Testis (tissue), 2 donors: ENCODE measurements at regions not wholly inside any gene's neighbourhood (a gene's known extent, or its start where the extent isn't known, plus 50 kb on each side); places are given as distances from the start of the nearest gene placed in this dataset.

ENCODE experiments used
- DNase-seq: peaks from one replicate; pipeline ENCODE4 v3.0.0-alpha.2; 2019
- H3K27ac ChIP-seq, 2 donors: fragments of 200-600 bp; sonication (generic); one replicate each; pipeline ENCODE4 v1.5.1; 2019
- H3K27me3 ChIP-seq: fragments of 200-600 bp; sonication (generic); one replicate; pipeline ENCODE4 v1.5.1; 2019
- H3K36me3 ChIP-seq: fragments of 200-600 bp; sonication (generic); one replicate; pipeline ENCODE4 v1.5.1; 2017; ENCODE audit warnings: low read depth; ENCODE audit errors: missing control alignments
- H3K4me1 ChIP-seq: fragments of 200-600 bp; sonication (generic); one replicate; pipeline ENCODE4 v1.5.1; 2019
- H3K4me3 ChIP-seq, 2 donors: fragments of 200-600 bp; sonication (generic); one replicate each; pipeline ENCODE4 v1.5.1; 2017 to 2019
- H3K9me3 ChIP-seq: fragments of 200-600 bp; sonication (generic); one replicate; pipeline ENCODE4 v1.5.1; 2017
- CTCF ChIP-seq, 3 experiments: fragments of 450-650 bp in 2 of 3; fragments of 200-600 bp in 1 of 3; sonication (generic) in 1 of 3; IDR thresholded peaks; one replicate each; pipeline ENCODE4 v1.5.1; 2016 to 2019; ENCODE audit warnings: antibody characterized with exemption in 3 of 3, mild to moderate bottlenecking in 2 of 3, moderate library complexity in 1 of 3
- POLR2A ChIP-seq: fragments of 450-650 bp; IDR thresholded peaks from one replicate; pipeline ENCODE4 v1.6.1; 2017; ENCODE audit warnings: antibody characterized with exemption, mild to moderate bottlenecking, moderate library complexity
- WGBS, 2 donors: methylation state at CpG; one replicate each; pipeline ENCODE4 v1.1.5; 2018; 5-methylcytosine and 5-hydroxymethylcytosine counted together
- intact Hi-C: fragments of 100-400 bp; cut with DNase I; formaldehyde crosslinking; loops from one replicate; pipeline ENCODE4 v1.15.1; 2023; ENCODE audit warnings: low total_unique reads

- Histone ChIP-seq H3K27me3 (no peaks in the 10 kb centered on the region), H3K4me1 (no peaks in the 10 kb centered on the region), H3K9me3 (no peaks in the 10 kb centered on the region), H3K27ac (no peak overlapping the region), H3K36me3 (no peaks in the 10 kb centered on the region), H3K4me3 (no peak overlapping the region)
- WGBS, 2 donors, result 57 to 62% methylated on average over 3 of the region's 3 CpGs
- TF ChIP-seq CTCF (IDR thresholded peaks at IDR 0.05), result no peak
- no peak for TF ChIP-seq POLR2A
- DNase-seq, result no peak
- intact Hi-C loops, result no loop called here
Observed at GRCh38 chr1:198068285-198068684, 88.5 kb upstream of the NEK7 start.

- Histone ChIP-seq H3K36me3 (no peaks in the 10 kb centered on the region), H3K27ac (no peak overlapping the region), H3K4me1 (no peaks in the 10 kb centered on the region), H3K27me3 (no peaks in the 10 kb centered on the region), H3K4me3 (no peak overlapping the region), H3K9me3 (no peaks in the 10 kb centered on the region)
- 88 to 89% methylated on average over 1 of the region's 1 CpG for WGBS, 2 donors
- no peak for DNase-seq
- TF ChIP-seq POLR2A, result no peak
- TF ChIP-seq CTCF (IDR thresholded peaks at IDR 0.05), result no peak
- intact Hi-C loops, result no loop called here
Observed at GRCh38 chr1:198072177-198072576, 84.6 kb upstream of the NEK7 start.

- no peaks in the 10 kb centered on the region for H3K9me3 ChIP-seq
- no peak overlapping the region for H3K4me3 ChIP-seq
- WGBS, 2 donors, result 81 to 91% methylated on average over 4 of the region's 4 CpGs
- TF ChIP-seq CTCF (IDR thresholded peaks at IDR 0.05), result no peak
- no peak for TF ChIP-seq POLR2A
- intact Hi-C loops, result no loop called here
- no peak for DNase-seq
- no peaks in the 10 kb centered on the region for H3K4me1 ChIP-seq
- no peaks in the 10 kb centered on the region for H3K27me3 ChIP-seq
- H3K27ac ChIP-seq, result no peak overlapping the region
- H3K36me3 ChIP-seq, result no peaks in the 10 kb centered on the region
Observed at GRCh38 chr1:198075296-198075695, 81.5 kb upstream of the NEK7 start.

- H3K36me3 ChIP-seq, result no peaks in the 10 kb centered on the region
- no peak for TF ChIP-seq CTCF (IDR thresholded peaks at IDR 0.05)
- no peak for TF ChIP-seq POLR2A
- intact Hi-C loops, result no loop called here
- H3K9me3 ChIP-seq, result no peaks in the 10 kb centered on the region
- no peaks in the 10 kb centered on the region for H3K27me3 ChIP-seq
- no peak for DNase-seq
- WGBS, 2 donors, result 33 to 35% methylated on average over 1 of the region's 1 CpG
- no peaks in the 10 kb centered on the region for H3K4me1 ChIP-seq
- H3K4me3 ChIP-seq, result no peak overlapping the region
- no peak overlapping the region for H3K27ac ChIP-seq
Observed at GRCh38 chr1:198079432-198079951, 77.3 kb upstream of the NEK7 start.

- WGBS, 2 donors, result 74 to 80% methylated on average over 3 of the region's 3 CpGs
- Histone ChIP-seq H3K9me3 (no peaks in the 10 kb centered on the region), H3K27ac (no peak overlapping the region), H3K4me1 (no peaks in the 10 kb centered on the region), H3K36me3 (no peaks in the 10 kb centered on the region), H3K27me3 (no peaks in the 10 kb centered on the region), H3K4me3 (no peak overlapping the region)
- TF ChIP-seq CTCF (IDR thresholded peaks at IDR 0.05) (no peak), POLR2A (no peak)
- intact Hi-C loops, result no loop called here
- no peak for DNase-seq
Observed at GRCh38 chr1:198082576-198082975, 74.2 kb upstream of the NEK7 start.
